ENCODE measurements at regions not wholly inside any gene's neighbourhood (a gene's known extent, or its start where the extent isn't known, plus 50 kb on each side); places are given as distances from the start of the nearest gene placed in this dataset.
A peak's percentile ranks its signal among the peaks of the same experiment; 100 is the strongest.

GRCh38 chr3:150132101-150132749 is 161.5 kb upstream of the PFN2 start:
- no peak overlapping the region for H3K14ac ChIP-seq (ENCODE audit: insufficient read length)
- no peak overlapping the region for H4K5ac ChIP-seq (ENCODE audit: insufficient read length, low read depth, low read length)
- no peak overlapping the region for H3K18ac ChIP-seq (ENCODE audit: extremely low read depth, low read length)
- TF ChIP-seq SP1 (IDR thresholded peaks at IDR 0.05; ENCODE audit: low read depth, low read length): no peak
- TF ChIP-seq CBX5 (IDR thresholded peaks at IDR 0.05; ENCODE audit: low read depth, low read length): no peak
- TF ChIP-seq BCL11A (IDR thresholded peaks at IDR 0.05; ENCODE audit: low read depth in 2 of 2, low read length in 2 of 2): no peak
- TF ChIP-seq YY1 (IDR thresholded peaks at IDR 0.05; ENCODE audit: low read depth, low read length): no peak
- no peak for TF ChIP-seq CTBP2 (IDR thresholded peaks at IDR 0.05; ENCODE audit: borderline replicate concordance, insufficient read depth, insufficient read length, low read length)
- no peak for TF ChIP-seq MAFK (IDR thresholded peaks at IDR 0.05; ENCODE audit: low read depth, low read length)
- TF ChIP-seq KDM1A (IDR thresholded peaks at IDR 0.05; ENCODE audit: borderline replicate concordance, low read length): no peak
- TF ChIP-seq NANOG (IDR thresholded peaks at IDR 0.05; ENCODE audit: insufficient read depth, low read depth, low read length, poor library complexity, severe bottlenecking): no peak
- TF ChIP-seq PHF8 (conservative IDR thresholded peaks at IDR 0.05; ENCODE audit: low read depth, low read length): no peak
- no peak for TF ChIP-seq TBP (IDR thresholded peaks at IDR 0.05; ENCODE audit: low read depth, low read length)
- TF ChIP-seq TEAD4 (IDR thresholded peaks at IDR 0.05; ENCODE audit: low read depth, low read length): no peak
- H3K79me1 ChIP-seq (ENCODE audit: low read depth, low read length): no peaks in the 10 kb centered on the region
- H3K4me2 ChIP-seq (ENCODE audit: insufficient read depth in 1 of 2, low read depth in 2 of 2, low read length in 2 of 2): no peak overlapping the region
- H2BK20ac ChIP-seq (ENCODE audit: low read length): peak overlapping the region; percentile 82; the same call in 1 of the 2 replicates
- H3K79me2 ChIP-seq (ENCODE audit: control insufficient read depth in 1 of 2, insufficient read depth in 2 of 2, low read length in 2 of 2): no peaks in the 10 kb centered on the region
- H2BK120ac ChIP-seq (replicated peaks; ENCODE audit: low read depth, low read length): no peak overlapping the region
- H4K8ac ChIP-seq (ENCODE audit: extremely low read depth, insufficient read depth, low read length): no peak overlapping the region
- H4K91ac ChIP-seq (replicated peaks; ENCODE audit: insufficient read length, low read length): no peak overlapping the region
- FAIRE-seq: no peak
- peaks cover 12 to 18% (median 14%) of the 10 kb centered on the region in 4 experiments; a peak in 6 of 7 replicates for H3K4me1 ChIP-seq (replicated peaks in 1 of 4; ENCODE audit: control insufficient read depth in 3 of 4, insufficient read depth in 4 of 4, low read length in 3 of 4)
- 76% methylated on average over 6 of the region's 6 CpGs; no CpG with 5 or more reads in 1 of the 2 experiments for WGBS, 2 experiments (ENCODE audit: extremely low coverage in 1 of 2, insufficient coverage in 1 of 2, insufficient read length in 1 of 2, insufficient replicate concordance in 2 of 2, low coverage in 1 of 2, low lambda C conversion rate in 2 of 2, missing lambda C conversion rate in 1 of 2)
- H3K4me3 ChIP-seq (ENCODE audit: extremely low read depth in 1 of 4, insufficient read depth in 2 of 4, low read depth in 3 of 4, low read length in 4 of 4): no peak overlapping the region
- H2AK5ac ChIP-seq (ENCODE audit: low read depth, low read length): no peak overlapping the region; the same call in 1 of the 2 replicates
- no peak overlapping the region for H2BK15ac ChIP-seq (ENCODE audit: low read length)
- H3K23me2 ChIP-seq (ENCODE audit: low read depth, low read length): no peaks in the 10 kb centered on the region
- no peaks in the 10 kb centered on the region for H3K27me3 ChIP-seq (replicated peaks in 1 of 4; ENCODE audit: control insufficient read depth in 3 of 4, extremely low read depth in 1 of 4, insufficient read depth in 3 of 4, low read length in 3 of 4)
- H2AFZ ChIP-seq (ENCODE audit: low read length): no peak overlapping the region
- ChIA-PET CTCF (ENCODE audit: partially characterized antibody) (interaction anchor here (0.6 to 1.6 kb wide), 5 partner anchors 9 to 165 kb away, joined by 3 to 4 read pairs (median 3); no protein-coding TSS in a partner anchor), POLR2A (ENCODE audit: partially characterized antibody) (interaction anchor here (0.6 kb wide), 1 partner anchor 167 kb away, joined by 3 read pairs; no protein-coding TSS in a partner anchor)
- 0 out of 2 replicates have a peak overlapping the region, but pooled peaks have one; percentile 18 for H2BK12ac ChIP-seq (ENCODE audit: low read depth, low read length)
- H3K9me3 ChIP-seq (ENCODE audit: insufficient read depth in 2 of 2, low read depth in 1 of 2, low read length in 1 of 2): no peaks in the 10 kb centered on the region
- no peak overlapping the region for H2BK5ac ChIP-seq (ENCODE audit: low read depth, low read length)
- H3K27ac ChIP-seq (ENCODE audit: low read depth, low read length): no peak overlapping the region
- no peak for DNase-seq (ENCODE audit: low read depth in 1 of 2, low spot score in 2 of 2)
- no peaks in the 10 kb centered on the region for H4K20me1 ChIP-seq (replicated peaks in 1 of 2; ENCODE audit: control insufficient read depth in 1 of 2, insufficient read depth in 2 of 2, low read length in 2 of 2)
- H3K36me3 ChIP-seq (ENCODE audit: control insufficient read depth in 2 of 4, insufficient read depth in 4 of 4, low read length in 3 of 4): no peaks in the 10 kb centered on the region
- no peak overlapping the region for H3K23ac ChIP-seq (ENCODE audit: insufficient read length)
- no peak overlapping the region for H3K56ac ChIP-seq (replicated peaks; ENCODE audit: insufficient read length, low read depth, low read length)
- H3K9ac ChIP-seq (replicated peaks in 1 of 4; ENCODE audit: extremely low read depth in 1 of 4, low read depth in 3 of 4, low read length in 3 of 4): no peak overlapping the region
- no peak overlapping the region for H3K4ac ChIP-seq (replicated peaks; ENCODE audit: insufficient read length, low read depth, low read length)
